Right lobe of liver (tissue), 4 donors: ENCODE measurements at regions not wholly inside any gene's neighbourhood (a gene's known extent, or its start where the extent isn't known, plus 50 kb on each side); places are given as distances from the start of the nearest gene placed in this dataset.

Experiments used
- POLR2A ChIP-seq: fragments of 450-650 bp; IDR thresholded peaks from one replicate; pipeline ENCODE4 v1.6.1; 2017; ENCODE audit warnings: antibody characterized with exemption, mild to moderate bottlenecking
- TF ChIP-seq, protein P1 (sequence below), 4 donors: fragments of 200-600 bp in 3 of 4; fragments of 450-650 bp in 1 of 4; IDR thresholded peaks; one replicate each; pipeline versions ENCODE4 v1.5.1 to v1.8.0; 2016 to 2022; ENCODE audit warnings: antibody characterized with exemption in 4 of 4, mild to moderate bottlenecking in 2 of 4
- donor health status: DM: no; HTN: no; CAD: no.
- donor health status: DM: no; HTN: no; CAD: no.
- donor health status: DM: no; HTN: yes; CAD: no.

DNA sequence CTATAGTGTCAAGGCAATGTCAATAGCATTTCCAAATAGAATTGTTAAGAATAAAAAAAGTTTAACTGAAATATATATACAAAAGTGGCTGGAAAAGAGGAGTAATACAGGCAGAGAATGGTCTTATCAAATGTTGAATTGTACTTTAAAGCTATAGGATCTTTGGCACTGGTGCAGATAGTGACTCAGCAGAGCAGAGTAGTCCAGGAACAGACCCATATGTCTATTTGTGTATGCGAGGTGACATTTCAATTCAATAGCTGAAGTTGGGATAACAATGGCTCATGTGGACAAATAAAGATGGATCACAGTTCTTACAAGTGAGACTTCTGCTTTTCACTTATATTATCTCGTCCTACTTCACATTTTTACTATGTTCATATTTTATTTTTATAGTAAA, 543.0 kb upstream of the B3GALT2 start:
- TF ChIP-seq, protein P1, sequence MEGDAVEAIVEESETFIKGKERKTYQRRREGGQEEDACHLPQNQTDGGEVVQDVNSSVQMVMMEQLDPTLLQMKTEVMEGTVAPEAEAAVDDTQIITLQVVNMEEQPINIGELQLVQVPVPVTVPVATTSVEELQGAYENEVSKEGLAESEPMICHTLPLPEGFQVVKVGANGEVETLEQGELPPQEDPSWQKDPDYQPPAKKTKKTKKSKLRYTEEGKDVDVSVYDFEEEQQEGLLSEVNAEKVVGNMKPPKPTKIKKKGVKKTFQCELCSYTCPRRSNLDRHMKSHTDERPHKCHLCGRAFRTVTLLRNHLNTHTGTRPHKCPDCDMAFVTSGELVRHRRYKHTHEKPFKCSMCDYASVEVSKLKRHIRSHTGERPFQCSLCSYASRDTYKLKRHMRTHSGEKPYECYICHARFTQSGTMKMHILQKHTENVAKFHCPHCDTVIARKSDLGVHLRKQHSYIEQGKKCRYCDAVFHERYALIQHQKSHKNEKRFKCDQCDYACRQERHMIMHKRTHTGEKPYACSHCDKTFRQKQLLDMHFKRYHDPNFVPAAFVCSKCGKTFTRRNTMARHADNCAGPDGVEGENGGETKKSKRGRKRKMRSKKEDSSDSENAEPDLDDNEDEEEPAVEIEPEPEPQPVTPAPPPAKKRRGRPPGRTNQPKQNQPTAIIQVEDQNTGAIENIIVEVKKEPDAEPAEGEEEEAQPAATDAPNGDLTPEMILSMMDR (IDR thresholded peaks at IDR 0.05): no peak
- TF ChIP-seq POLR2A: no peak
